ENCODE measurements at regions not wholly inside any gene's neighbourhood (a gene's known extent, or its start where the extent isn't known, plus 50 kb on each side); places are given as distances from the start of the nearest gene placed in this dataset.

DNA sequence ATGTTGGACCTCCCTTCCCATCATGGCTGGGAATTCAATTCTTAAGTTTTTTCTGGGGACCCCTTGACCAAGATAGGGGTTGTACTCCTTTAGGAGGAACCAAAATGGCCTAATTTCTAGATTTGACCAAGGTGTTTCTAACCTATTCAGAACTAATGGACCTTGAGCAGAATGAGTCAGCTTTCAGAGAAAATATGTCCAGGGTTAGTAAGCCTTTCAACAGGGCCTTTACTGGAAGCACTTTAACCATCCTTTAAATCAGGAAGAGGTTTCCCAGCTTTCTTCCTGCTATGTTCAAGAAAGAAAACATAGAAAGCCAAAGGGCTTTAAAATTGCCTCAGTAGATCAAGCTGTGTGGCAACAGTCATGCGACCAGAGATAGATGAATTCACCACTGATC lies 1184.9 kb upstream of the ACVR2A start:
- Histone ChIP-seq H3K79me2 (ENCODE audit: insufficient read depth, low read length) (no peaks in the 10 kb centered on the region), H4K20me1 (ENCODE audit: insufficient read depth) (no peaks in the 10 kb centered on the region), H3K9ac (ENCODE audit: low read length) (no peak overlapping the region), H3K36me3 (ENCODE audit: control insufficient read depth in 1 of 2, insufficient read depth in 2 of 2, low read length in 2 of 2) (no peaks in the 10 kb centered on the region), H2AFZ (ENCODE audit: low read depth, low read length, poor library complexity, severe bottlenecking) (peak overlapping the region; percentile 46), H3K9me3 (ENCODE audit: control insufficient read depth in 1 of 2, insufficient read depth in 1 of 2, low read depth in 1 of 2, low read length in 2 of 2) (no peaks in the 10 kb centered on the region), H3K4me2 (ENCODE audit: low read length) (no peak overlapping the region), H3K4me1 (ENCODE audit: control insufficient read depth in 1 of 2, insufficient read depth in 2 of 2, low read length in 2 of 2) (no peaks in the 10 kb centered on the region), H3K27me3 (ENCODE audit: insufficient read depth, low read length) (no peaks in the 10 kb centered on the region), H3K4me3 (replicated peaks in 1 of 2; ENCODE audit: low read depth in 1 of 2, low read length in 2 of 2) (no peak overlapping the region), H3K9me2 (ENCODE audit: insufficient read depth) (no peaks in the 10 kb centered on the region), H3K27ac (ENCODE audit: low read depth, low read length) (no peak overlapping the region)
- ChIA-PET CTCF (no interaction called here), RAD21 (ENCODE audit: low non-redundant PET in 1 of 2, low total read pairs in 2 of 2, uncharacterized antibody in 2 of 2, unreplicated experiment in 2 of 2) (no interaction called here), POLR2A (no interaction called here)
- ATAC-seq (no peak), DNase-seq (ENCODE audit: low read depth, low spot score) (no peak)
- intact Hi-C loops (cut with micrococcal nuclease) = no loop called here
- no TSS peak for BruUV-seq (replicated peaks)
- TF ChIP-seq, protein P1, sequence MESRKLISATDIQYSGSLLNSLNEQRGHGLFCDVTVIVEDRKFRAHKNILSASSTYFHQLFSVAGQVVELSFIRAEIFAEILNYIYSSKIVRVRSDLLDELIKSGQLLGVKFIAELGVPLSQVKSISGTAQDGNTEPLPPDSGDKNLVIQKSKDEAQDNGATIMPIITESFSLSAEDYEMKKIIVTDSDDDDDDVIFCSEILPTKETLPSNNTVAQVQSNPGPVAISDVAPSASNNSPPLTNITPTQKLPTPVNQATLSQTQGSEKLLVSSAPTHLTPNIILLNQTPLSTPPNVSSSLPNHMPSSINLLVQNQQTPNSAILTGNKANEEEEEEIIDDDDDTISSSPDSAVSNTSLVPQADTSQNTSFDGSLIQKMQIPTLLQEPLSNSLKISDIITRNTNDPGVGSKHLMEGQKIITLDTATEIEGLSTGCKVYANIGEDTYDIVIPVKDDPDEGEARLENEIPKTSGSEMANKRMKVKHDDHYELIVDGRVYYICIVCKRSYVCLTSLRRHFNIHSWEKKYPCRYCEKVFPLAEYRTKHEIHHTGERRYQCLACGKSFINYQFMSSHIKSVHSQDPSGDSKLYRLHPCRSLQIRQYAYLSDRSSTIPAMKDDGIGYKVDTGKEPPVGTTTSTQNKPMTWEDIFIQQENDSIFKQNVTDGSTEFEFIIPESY (IDR thresholded peaks at IDR 0.05; ENCODE audit: extremely low read depth, insufficient replicate concordance, low read length) = no peak
- TF ChIP-seq ELF1 (IDR thresholded peaks at IDR 0.05; ENCODE audit: borderline replicate concordance, low read depth) (no peak), EGR1 (IDR thresholded peaks at IDR 0.05; ENCODE audit: low read depth) (no peak), REST (IDR thresholded peaks at IDR 0.05; ENCODE audit: low read depth) (no peak), RAD21 (IDR thresholded peaks at IDR 0.05; ENCODE audit: low read depth) (no peak), YY1 (IDR thresholded peaks at IDR 0.05; ENCODE audit: extremely low read depth, insufficient replicate concordance, low read depth, low read length) (no peak), SP1 (IDR thresholded peaks at IDR 0.05; ENCODE audit: low read depth) (no peak), CEBPB (IDR thresholded peaks at IDR 0.05; ENCODE audit: low read depth) (no peak), EZH2phosphoT487 (IDR thresholded peaks at IDR 0.05; ENCODE audit: borderline replicate concordance) (no peak)
